HCT116 (cell line): ENCODE measurements at regions not wholly inside any gene's neighbourhood (a gene's known extent, or its start where the extent isn't known, plus 50 kb on each side); places are given as distances from the start of the nearest gene placed in this dataset.

Experiments
- ATAC-seq: fragments of 200-7000 bp; cut with Tn5 transposase; 2 replicates; pipeline ENCODE4 v1.9.1; 2020; ENCODE audit warnings: mild to moderate bottlenecking, moderate library complexity
- BruUV-seq: library from RNA; stranded (reverse); fragments of 400-500 nt; replicated peaks from 2 replicates; lab custom pipeline; 2021; lab: Mats Ljungman, UMichigan
- CTCF ChIA-PET: fragments of 300-600 bp; sonication (Branson Sonifier 250); formaldehyde crosslinking; loops from one replicate; lab custom pipeline; 2021; ENCODE audit warnings: antibody characterized with exemption; lab: Charles Lee
- POLR2A ChIA-PET: fragments of 300-600, 350-600 bp; sonication (Branson Sonifier 250); formaldehyde crosslinking; loops from one replicate; lab custom pipeline; 2021; ENCODE audit warnings: antibody characterized with exemption; lab: Charles Lee
- RAD21 ChIA-PET, 2 experiments: fragments of 300-600 bp; sonication (Branson Sonifier 250); formaldehyde crosslinking; loops; one replicate each; lab custom pipeline; 2023; ENCODE audit warnings: low total read pairs in 2 of 2; ENCODE audit not compliant: uncharacterized antibody in 2 of 2, unreplicated experiment in 2 of 2, low non-redundant PET in 1 of 2; lab: Charles Lee
- DNase-seq: peaks from one replicate; pipeline ENCODE4 v3.0.0-alpha.2; 2010; ENCODE audit warnings: low read depth, low spot score
- H2AFZ ChIP-seq: fragments of 200-600 bp; shearing (Covaris generic), sonication (generic); 2 replicates; pipeline ENCODE4 v1.6.1; 2017; ENCODE audit warnings: low read depth, mixed run types, mixed read lengths, antibody characterized with exemption, low read length; ENCODE audit not compliant: poor library complexity, severe bottlenecking
- H3K27ac ChIP-seq: 2 replicates; pipeline ENCODE4 v1.5.1; 2012; ENCODE audit warnings: low read depth, low read length
- H3K27me3 ChIP-seq: fragments of 200-600 bp; sonication (generic); 2 replicates; pipeline ENCODE4 v1.6.1; 2016; ENCODE audit warnings: mixed run types, low read length, mixed read lengths; ENCODE audit not compliant: insufficient read depth
- H3K36me3 ChIP-seq, 2 experiments: fragments of 200-500 bp in 1 of 2; fragments of 200-600 bp in 1 of 2; sonication (Bioruptor generic) in 1 of 2; sonication (generic) in 1 of 2; 2 replicates each; pipeline versions ENCODE4 v1.5.1 to v1.6.1; 2014 to 2016; ENCODE audit warnings: low read length in 2 of 2, inconsistent platforms in 1 of 2, mixed read lengths in 1 of 2, mixed run types in 1 of 2; ENCODE audit not compliant: insufficient read depth in 2 of 2, control insufficient read depth in 1 of 2
- H3K4me1 ChIP-seq, 2 experiments: fragments of 200-600 bp in 1 of 2; sonication (generic) in 1 of 2; 2 replicates each; pipeline versions ENCODE4 v1.5.1 to v1.6.1; 2012 to 2017; ENCODE audit warnings: low read length in 2 of 2, inconsistent platforms in 1 of 2, mild to moderate bottlenecking in 1 of 2, mixed read lengths in 1 of 2, mixed run types in 1 of 2, moderate library complexity in 1 of 2; ENCODE audit not compliant: insufficient read depth in 2 of 2, control insufficient read depth in 1 of 2
- H3K4me2 ChIP-seq: fragments of 200-600 bp; sonication (generic); 2 replicates; pipeline ENCODE4 v1.6.1; 2017; ENCODE audit warnings: mixed run types, low read length, mixed read lengths
- H3K4me3 ChIP-seq, 2 experiments: fragments of 200-600 bp in 1 of 2; sonication (generic) in 1 of 2; replicated peaks in 1 of 2; 2 replicates each; pipeline ENCODE4 v1.5.1; 2011 to 2016; ENCODE audit warnings: low read length in 2 of 2, control low read depth in 1 of 2, low read depth in 1 of 2, mild to moderate bottlenecking in 1 of 2, mixed read lengths in 1 of 2, mixed run types in 1 of 2
- H3K79me2 ChIP-seq: fragments of 200-600 bp; sonication (generic); 2 replicates; pipeline ENCODE4 v1.6.1; 2017; ENCODE audit warnings: mild to moderate bottlenecking, mixed run types, low read length, moderate library complexity, mixed read lengths; ENCODE audit not compliant: insufficient read depth
- H3K9ac ChIP-seq: fragments of 200-600 bp; sonication (generic); 2 replicates; pipeline ENCODE4 v1.6.1; 2016; ENCODE audit warnings: low read length, mixed read lengths
- H3K9me2 ChIP-seq: fragments of 200-600 bp; sonication (generic), shearing (Covaris generic); 2 replicates; pipeline ENCODE4 v1.6.1; 2017; ENCODE audit warnings: mixed run types, mild to moderate bottlenecking, moderate library complexity; ENCODE audit not compliant: insufficient read depth
- H3K9me3 ChIP-seq, 2 experiments: fragments of 200-500 bp in 1 of 2; fragments of 200-600 bp in 1 of 2; sonication (Bioruptor generic) in 1 of 2; sonication (generic) in 1 of 2; 2 replicates each; pipeline ENCODE4 v1.6.1; 2014 to 2017; ENCODE audit warnings: low read length in 2 of 2, mixed read lengths in 2 of 2, inconsistent platforms in 1 of 2, low read depth in 1 of 2, mild to moderate bottlenecking in 1 of 2, mixed run types in 1 of 2, moderate library complexity in 1 of 2; ENCODE audit not compliant: control insufficient read depth in 1 of 2, insufficient read depth in 1 of 2
- H4K20me1 ChIP-seq: fragments of 200-600 bp; sonication (generic), shearing (Covaris generic); 2 replicates; pipeline ENCODE4 v1.6.1; 2017; ENCODE audit warnings: mixed run types, mild to moderate bottlenecking, moderate library complexity; ENCODE audit not compliant: insufficient read depth
- CBX3 ChIP-seq: IDR thresholded peaks from 2 replicates; pipeline ENCODE4 v1.6.1; 2012; ENCODE audit warnings: low read depth
- CEBPB ChIP-seq: IDR thresholded peaks from 2 replicates; pipeline ENCODE4 v1.6.1; 2012; ENCODE audit warnings: low read depth
- CTCF ChIP-seq, 3 experiments: fragments of 200-600 bp in 1 of 3; sonication (generic) in 1 of 3; IDR thresholded peaks in 2 of 3; conservative IDR thresholded peaks in 1 of 3; 2 replicates each; pipeline ENCODE4 v1.5.1; 2012 to 2017; ENCODE audit warnings: low read depth in 2 of 3, low read length in 2 of 3, antibody characterized with exemption in 1 of 3, borderline replicate concordance in 1 of 3, control low read depth in 1 of 3, mild to moderate bottlenecking in 1 of 3, mixed read lengths in 1 of 3, mixed run types in 1 of 3, moderate library complexity in 1 of 3; ENCODE audit not compliant: insufficient read depth in 1 of 3
- EGR1 ChIP-seq: IDR thresholded peaks from 2 replicates; pipeline ENCODE4 v1.6.1; 2012; ENCODE audit warnings: low read depth
- EZH2 ChIP-seq: fragments of 200-600 bp; sonication (generic); IDR thresholded peaks from 2 replicates; pipeline ENCODE4 v1.6.1; 2017; ENCODE audit warnings: antibody characterized with exemption, mixed run types
- EZH2phosphoT487 ChIP-seq: fragments of 200-600 bp; IDR thresholded peaks from 2 replicates; pipeline ENCODE4 v1.6.1; 2018; ENCODE audit warnings: antibody characterized with exemption, borderline replicate concordance
- JUND ChIP-seq: IDR thresholded peaks from 2 replicates; pipeline ENCODE4 v1.6.1; 2012
- MAX ChIP-seq: IDR thresholded peaks from 2 replicates; pipeline ENCODE4 v1.6.1; 2012
- POLR2A ChIP-seq: IDR thresholded peaks from 2 replicates; pipeline ENCODE4 v1.7.0; 2011; ENCODE audit warnings: borderline replicate concordance; ENCODE audit not compliant: insufficient read depth, insufficient read length; ENCODE audit errors: extremely low read depth
- POLR2AphosphoS5 ChIP-seq: IDR thresholded peaks from 2 replicates; pipeline ENCODE4 v1.6.1; 2011; ENCODE audit warnings: mild to moderate bottlenecking, low read depth, low read length, moderate library complexity
- RAD21 ChIP-seq: IDR thresholded peaks from 2 replicates; pipeline ENCODE4 v1.6.1; 2012; ENCODE audit warnings: low read depth, mild to moderate bottlenecking
- SP1 ChIP-seq: IDR thresholded peaks from 2 replicates; pipeline ENCODE4 v1.6.1; 2012; ENCODE audit warnings: low read depth
- TCF7L2 ChIP-seq: IDR thresholded peaks from 2 replicates; pipeline ENCODE4 v1.7.0; 2011; ENCODE audit warnings: borderline replicate concordance, inconsistent platforms; ENCODE audit not compliant: insufficient read depth, insufficient read length; ENCODE audit errors: extremely low read depth
- YY1 ChIP-seq: IDR thresholded peaks from 2 replicates; pipeline ENCODE4 v1.6.1; 2011; ENCODE audit warnings: low read length, low read depth, moderate library complexity, mild to moderate bottlenecking; ENCODE audit not compliant: insufficient replicate concordance; ENCODE audit errors: extremely low read depth
- ZNF274 ChIP-seq: fragments of 200-500 bp; sonication (Bioruptor generic); IDR thresholded peaks from 2 replicates; pipeline ENCODE4 v1.6.1; 2014; ENCODE audit warnings: mild to moderate bottlenecking, low read depth, low read length, inconsistent platforms
- intact Hi-C: fragments of 100-400 bp; cut with micrococcal nuclease; formaldehyde crosslinking; loops from 2 replicates; pipeline ENCODE4 v1.10.0; 2022

- intact Hi-C loops, result loop anchor here (5.0 kb wide), 1 partner anchor 288 kb away; no protein-coding TSS in a partner anchor
- H3K4me1 ChIP-seq, result peaks cover 7 to 13% of the 10 kb centered on the region in 2 experiments
- POLR2A ChIA-PET, result no interaction called here
- H3K27me3 ChIP-seq, result no peaks in the 10 kb centered on the region
- peak overlapping the region; percentile 87 for H2AFZ ChIP-seq
- no TSS peak for BruUV-seq
- no peak overlapping the region for H3K27ac ChIP-seq
- CTCF ChIA-PET, result no interaction called here
- no peaks in the 10 kb centered on the region for H3K9me2 ChIP-seq
- H3K79me2 ChIP-seq, result no peaks in the 10 kb centered on the region
- ATAC-seq, result no peak
- no peak overlapping the region for H3K4me3 ChIP-seq
- no peak overlapping the region for H3K9ac ChIP-seq
- H3K9me3 ChIP-seq, result no peaks in the 10 kb centered on the region
- TF ChIP-seq EZH2phosphoT487 (no peak), ZNF274 (no peak), EZH2 (no peak), RAD21 (no peak), POLR2A (no peak), CEBPB (no peak), TCF7L2 (no peak)
- no peaks in the 10 kb centered on the region for H3K36me3 ChIP-seq
- RAD21 ChIA-PET, result no interaction called here
- no peak for DNase-seq
- H4K20me1 ChIP-seq, result no peaks in the 10 kb centered on the region
- H3K4me2 ChIP-seq, result no peak overlapping the region
Observed at GRCh38 chr6:4649728-4650127, 126.5 kb upstream of the CDYL start.

GRCh38 chr6:4647414-4648365 is 128.5 kb upstream of the CDYL start:
- H3K36me3 ChIP-seq, result no peaks in the 10 kb centered on the region
- ChIA-PET RAD21 (interaction anchor here in 1 of 2 experiments (0.7 kb wide), 1 partner anchor 128 kb away, joined by 5 read pairs; no protein-coding TSS in a partner anchor), POLR2A (interaction anchor here (0.6 to 1.0 kb wide), 3 partner anchors 8 to 129 kb away, joined by 3 to 4 read pairs (median 3); no protein-coding TSS in a partner anchor), CTCF (interaction anchor here (0.9 to 1.5 kb wide), 2 partner anchors 128 to 383 kb away, joined by 3 to 5 read pairs; partner anchors contain the start of gene CDYL)
- no peaks in the 10 kb centered on the region for H3K27me3 ChIP-seq
- ATAC-seq, result peak; percentile 96
- peak; percentile 70 for TF ChIP-seq TCF7L2
- TF ChIP-seq RAD21, result peak; percentile 19; the same call in 1 of the 2 replicates
- peak; percentile 98 for TF ChIP-seq CBX3
- TF ChIP-seq JUND, result peak; percentile 65
- TF ChIP-seq CTCF (IDR thresholded peaks at IDR 0.05 in 2 of 3, conservative IDR thresholded peaks at IDR 0.05 in 1 of 3; ENCODE audit: borderline replicate concordance in 1 of 3, insufficient read depth in 1 of 3, low read depth in 2 of 3, low read length in 2 of 3), result no peak
- TF ChIP-seq EGR1, result no peak
- peak; percentile 48; the same call in 1 of the 2 replicates for TF ChIP-seq POLR2AphosphoS5
- TF ChIP-seq YY1, result peak; percentile 58
- TF ChIP-seq MAX, result peak; percentile 99
- no peak for TF ChIP-seq POLR2A
- TF ChIP-seq SP1, result peak; percentile 96
- no peak overlapping the region; the same call in 1 of the 2 replicates for H3K27ac ChIP-seq
- BruUV-seq, result TSS peak; percentile 45
- H3K79me2 ChIP-seq, result no peaks in the 10 kb centered on the region
- no peaks in the 10 kb centered on the region for H3K9me3 ChIP-seq
- H2AFZ ChIP-seq, result peak overlapping the region; percentile 87
- H3K4me1 ChIP-seq, result peaks cover 7 to 13% of the 10 kb centered on the region in 2 experiments
- H3K4me3 ChIP-seq, result peak overlapping the region; percentile 0 to 36; a peak in 2 of 4 replicates
- no peaks in the 10 kb centered on the region for H4K20me1 ChIP-seq
- peak overlapping the region; percentile 57 for H3K4me2 ChIP-seq
- H3K9ac ChIP-seq, result peak overlapping the region; percentile 4; the same call in 1 of the 2 replicates
- no peaks in the 10 kb centered on the region for H3K9me2 ChIP-seq
- DNase-seq, result peak; percentile 74
- intact Hi-C loops, result loop anchor here (1.0 to 5.0 kb wide), 2 partner anchors 129 to 290 kb away; partner anchors contain the start of gene CDYL
